HG03039 (cell line): ENCODE measurements at regions not wholly inside any gene's neighbourhood (a gene's known extent, or its start where the extent isn't known, plus 50 kb on each side); places are given as distances from the start of the nearest gene placed in this dataset.
"Not testable (repeated sequence)": the region's sequence is repeated elsewhere in the genome, so short reads cannot be mapped to it uniquely, and the experiment has no call there.

ENCODE experiments used
- ATAC-seq: cut with Tn5 transposase; IDR thresholded peaks from one replicate; pipeline ENCODE4 v1.9.1; 2021; ENCODE audit warnings: mild to moderate bottlenecking, moderate library complexity; ENCODE audit not compliant: unreplicated experiment

GRCh38 chr18:4557502-4557901 is 102.4 kb upstream of the DLGAP1 start:
- ATAC-seq, result no peak

- ATAC-seq, result no peak
Observed at GRCh38 chr18:4551001-4551360, 95.9 kb upstream of the DLGAP1 start.

GRCh38 chr18:4549164-4549872 is 94.2 kb upstream of the DLGAP1 start:
- ATAC-seq, result no peak

GRCh38 chr18:4547126-4547525 is 92.0 kb upstream of the DLGAP1 start:
- no peak for ATAC-seq

GRCh38 chr18:4544142-4544541 is 89.0 kb upstream of the DLGAP1 start:
- no peak for ATAC-seq

GRCh38 chr18:4543711-4544110 is 88.6 kb upstream of the DLGAP1 start:
- ATAC-seq, result no peak

- no peak for ATAC-seq
Observed at GRCh38 chr18:4541588-4541987, 86.5 kb upstream of the DLGAP1 start.

- no peak for ATAC-seq
Observed at GRCh38 chr18:4536447-4536846, 81.3 kb upstream of the DLGAP1 start.

GRCh38 chr18:4528405-4528804 is 73.3 kb upstream of the DLGAP1 start:
- ATAC-seq, result no peak

- ATAC-seq, result not testable (repeated sequence)
Observed at GRCh38 chr18:4527826-4528225, 72.7 kb upstream of the DLGAP1 start.

- no peak for ATAC-seq
Observed at GRCh38 chr18:4524096-4524495, 69.0 kb upstream of the DLGAP1 start.

- no peak for ATAC-seq
Observed at GRCh38 chr18:4511166-4511565, 56.1 kb upstream of the DLGAP1 start.

- no peak for ATAC-seq
Observed at GRCh38 chr18:4510711-4511110, 55.6 kb upstream of the DLGAP1 start.

- no peak for ATAC-seq
Observed at GRCh38 chr18:4510160-4510559, 55.1 kb upstream of the DLGAP1 start.
